HCT116 (cell line): ENCODE measurements at regions not wholly inside any gene's neighbourhood (a gene's known extent, or its start where the extent isn't known, plus 50 kb on each side); places are given as distances from the start of the nearest gene placed in this dataset.

Experiments
- ATAC-seq: fragments of 200-7000 bp; cut with Tn5 transposase; 2 replicates; pipeline ENCODE4 v1.9.1; 2020; ENCODE audit warnings: mild to moderate bottlenecking, moderate library complexity
- BruUV-seq: library from RNA; stranded (reverse); fragments of 400-500 nt; replicated peaks from 2 replicates; lab custom pipeline; 2021; lab: Mats Ljungman, UMichigan
- CTCF ChIA-PET: fragments of 300-600 bp; sonication (Branson Sonifier 250); formaldehyde crosslinking; loops from one replicate; lab custom pipeline; 2021; ENCODE audit warnings: antibody characterized with exemption; lab: Charles Lee
- POLR2A ChIA-PET: fragments of 300-600, 350-600 bp; sonication (Branson Sonifier 250); formaldehyde crosslinking; loops from one replicate; lab custom pipeline; 2021; ENCODE audit warnings: antibody characterized with exemption; lab: Charles Lee
- RAD21 ChIA-PET, 2 experiments: fragments of 300-600 bp; sonication (Branson Sonifier 250); formaldehyde crosslinking; loops; one replicate each; lab custom pipeline; 2023; ENCODE audit warnings: low total read pairs in 2 of 2; ENCODE audit not compliant: uncharacterized antibody in 2 of 2, unreplicated experiment in 2 of 2, low non-redundant PET in 1 of 2; lab: Charles Lee
- DNase-seq: peaks from one replicate; pipeline ENCODE4 v3.0.0-alpha.2; 2010; ENCODE audit warnings: low read depth, low spot score
- H2AFZ ChIP-seq: fragments of 200-600 bp; shearing (Covaris generic), sonication (generic); 2 replicates; pipeline ENCODE4 v1.6.1; 2017; ENCODE audit warnings: low read depth, mixed run types, mixed read lengths, antibody characterized with exemption, low read length; ENCODE audit not compliant: poor library complexity, severe bottlenecking
- H3K27ac ChIP-seq: 2 replicates; pipeline ENCODE4 v1.5.1; 2012; ENCODE audit warnings: low read depth, low read length
- H3K27me3 ChIP-seq: fragments of 200-600 bp; sonication (generic); 2 replicates; pipeline ENCODE4 v1.6.1; 2016; ENCODE audit warnings: mixed run types, low read length, mixed read lengths; ENCODE audit not compliant: insufficient read depth
- H3K36me3 ChIP-seq, 2 experiments: fragments of 200-500 bp in 1 of 2; fragments of 200-600 bp in 1 of 2; sonication (Bioruptor generic) in 1 of 2; sonication (generic) in 1 of 2; 2 replicates each; pipeline versions ENCODE4 v1.5.1 to v1.6.1; 2014 to 2016; ENCODE audit warnings: low read length in 2 of 2, inconsistent platforms in 1 of 2, mixed read lengths in 1 of 2, mixed run types in 1 of 2; ENCODE audit not compliant: insufficient read depth in 2 of 2, control insufficient read depth in 1 of 2
- H3K4me1 ChIP-seq, 2 experiments: fragments of 200-600 bp in 1 of 2; sonication (generic) in 1 of 2; 2 replicates each; pipeline versions ENCODE4 v1.5.1 to v1.6.1; 2012 to 2017; ENCODE audit warnings: low read length in 2 of 2, inconsistent platforms in 1 of 2, mild to moderate bottlenecking in 1 of 2, mixed read lengths in 1 of 2, mixed run types in 1 of 2, moderate library complexity in 1 of 2; ENCODE audit not compliant: insufficient read depth in 2 of 2, control insufficient read depth in 1 of 2
- H3K4me2 ChIP-seq: fragments of 200-600 bp; sonication (generic); 2 replicates; pipeline ENCODE4 v1.6.1; 2017; ENCODE audit warnings: mixed run types, low read length, mixed read lengths
- H3K4me3 ChIP-seq, 2 experiments: fragments of 200-600 bp in 1 of 2; sonication (generic) in 1 of 2; replicated peaks in 1 of 2; 2 replicates each; pipeline ENCODE4 v1.5.1; 2011 to 2016; ENCODE audit warnings: low read length in 2 of 2, control low read depth in 1 of 2, low read depth in 1 of 2, mild to moderate bottlenecking in 1 of 2, mixed read lengths in 1 of 2, mixed run types in 1 of 2
- H3K79me2 ChIP-seq: fragments of 200-600 bp; sonication (generic); 2 replicates; pipeline ENCODE4 v1.6.1; 2017; ENCODE audit warnings: mild to moderate bottlenecking, mixed run types, low read length, moderate library complexity, mixed read lengths; ENCODE audit not compliant: insufficient read depth
- H3K9ac ChIP-seq: fragments of 200-600 bp; sonication (generic); 2 replicates; pipeline ENCODE4 v1.6.1; 2016; ENCODE audit warnings: low read length, mixed read lengths
- H3K9me2 ChIP-seq: fragments of 200-600 bp; sonication (generic), shearing (Covaris generic); 2 replicates; pipeline ENCODE4 v1.6.1; 2017; ENCODE audit warnings: mixed run types, mild to moderate bottlenecking, moderate library complexity; ENCODE audit not compliant: insufficient read depth
- H3K9me3 ChIP-seq, 2 experiments: fragments of 200-500 bp in 1 of 2; fragments of 200-600 bp in 1 of 2; sonication (Bioruptor generic) in 1 of 2; sonication (generic) in 1 of 2; 2 replicates each; pipeline ENCODE4 v1.6.1; 2014 to 2017; ENCODE audit warnings: low read length in 2 of 2, mixed read lengths in 2 of 2, inconsistent platforms in 1 of 2, low read depth in 1 of 2, mild to moderate bottlenecking in 1 of 2, mixed run types in 1 of 2, moderate library complexity in 1 of 2; ENCODE audit not compliant: control insufficient read depth in 1 of 2, insufficient read depth in 1 of 2
- H4K20me1 ChIP-seq: fragments of 200-600 bp; sonication (generic), shearing (Covaris generic); 2 replicates; pipeline ENCODE4 v1.6.1; 2017; ENCODE audit warnings: mixed run types, mild to moderate bottlenecking, moderate library complexity; ENCODE audit not compliant: insufficient read depth
- ATF3 ChIP-seq: IDR thresholded peaks from 2 replicates; pipeline ENCODE4 v1.6.1; 2012
- CBX3 ChIP-seq: IDR thresholded peaks from 2 replicates; pipeline ENCODE4 v1.6.1; 2012; ENCODE audit warnings: low read depth
- CEBPB ChIP-seq: IDR thresholded peaks from 2 replicates; pipeline ENCODE4 v1.6.1; 2012; ENCODE audit warnings: low read depth
- ELF1 ChIP-seq: IDR thresholded peaks from 2 replicates; pipeline ENCODE4 v1.6.1; 2012; ENCODE audit warnings: low read depth, borderline replicate concordance
- JUND ChIP-seq: IDR thresholded peaks from 2 replicates; pipeline ENCODE4 v1.6.1; 2012
- MAX ChIP-seq: IDR thresholded peaks from 2 replicates; pipeline ENCODE4 v1.6.1; 2012
- POLR2A ChIP-seq: IDR thresholded peaks from 2 replicates; pipeline ENCODE4 v1.7.0; 2011; ENCODE audit warnings: borderline replicate concordance; ENCODE audit not compliant: insufficient read depth, insufficient read length; ENCODE audit errors: extremely low read depth
- RAD21 ChIP-seq: IDR thresholded peaks from 2 replicates; pipeline ENCODE4 v1.6.1; 2012; ENCODE audit warnings: low read depth, mild to moderate bottlenecking
- REST ChIP-seq: IDR thresholded peaks from 2 replicates; pipeline ENCODE4 v1.6.1; 2012; ENCODE audit warnings: low read depth
- SP1 ChIP-seq: IDR thresholded peaks from 2 replicates; pipeline ENCODE4 v1.6.1; 2012; ENCODE audit warnings: low read depth
- SRF ChIP-seq: IDR thresholded peaks from 2 replicates; pipeline ENCODE4 v1.6.1; 2012; ENCODE audit warnings: low read depth
- TCF7L2 ChIP-seq: IDR thresholded peaks from 2 replicates; pipeline ENCODE4 v1.7.0; 2011; ENCODE audit warnings: borderline replicate concordance, inconsistent platforms; ENCODE audit not compliant: insufficient read depth, insufficient read length; ENCODE audit errors: extremely low read depth
- YY1 ChIP-seq: IDR thresholded peaks from 2 replicates; pipeline ENCODE4 v1.6.1; 2011; ENCODE audit warnings: low read length, low read depth, moderate library complexity, mild to moderate bottlenecking; ENCODE audit not compliant: insufficient replicate concordance; ENCODE audit errors: extremely low read depth
- ZBTB33 ChIP-seq: IDR thresholded peaks from 2 replicates; pipeline ENCODE4 v1.6.1; 2011; ENCODE audit warnings: mild to moderate bottlenecking, low read length, moderate library complexity; ENCODE audit not compliant: insufficient replicate concordance; ENCODE audit errors: extremely low read depth
- ZFX ChIP-seq: fragments of 450-650 bp; IDR thresholded peaks from 2 replicates; pipeline ENCODE4 v1.6.1; 2017
- ZNF274 ChIP-seq: fragments of 200-500 bp; sonication (Bioruptor generic); IDR thresholded peaks from 2 replicates; pipeline ENCODE4 v1.6.1; 2014; ENCODE audit warnings: mild to moderate bottlenecking, low read depth, low read length, inconsistent platforms
- intact Hi-C: fragments of 100-400 bp; cut with micrococcal nuclease; formaldehyde crosslinking; loops from 2 replicates; pipeline ENCODE4 v1.10.0; 2022

GRCh38 chr15:29570121-29570947 lies 251.9 kb downstream of the TJP1 start:
- no TSS peak for BruUV-seq
- intact Hi-C loops: no loop called here

More at GRCh38 chr15:29570121-29570947, 251.9 kb downstream of the TJP1 start:
- Histone ChIP-seq H3K9me3 (no peaks in the 10 kb centered on the region), H3K79me2 (no peaks in the 10 kb centered on the region), H3K4me1 (peaks cover 7% of the 10 kb centered on the region in 2 experiments; a peak in 3 of 4 replicates), H3K9ac (no peak overlapping the region), H3K4me3 (no peak overlapping the region), H2AFZ (no peak overlapping the region), H3K9me2 (no peaks in the 10 kb centered on the region), H3K4me2 (no peak overlapping the region), H3K36me3 (no peaks in the 10 kb centered on the region), H3K27me3 (peaks cover 9% of the 10 kb centered on the region; the same call in 1 of the 2 replicates), H4K20me1 (no peaks in the 10 kb centered on the region), H3K27ac (no peak overlapping the region)
- POLR2A ChIA-PET: no interaction called here
- CTCF ChIA-PET: interaction anchor here (3.1 kb wide), 1 partner anchor 119 kb away, joined by 9 read pairs; no protein-coding TSS in a partner anchor
- DNase-seq: no peak
- no peak for ATAC-seq
- no peak for TF ChIP-seq REST
- no peak for TF ChIP-seq ZFX
- no peak for TF ChIP-seq ATF3
- no peak for TF ChIP-seq SP1
- TF ChIP-seq YY1: no peak
- TF ChIP-seq POLR2A: no peak
- TF ChIP-seq RAD21: no peak
- no peak for TF ChIP-seq ELF1
- no peak for TF ChIP-seq SRF
- no peak for TF ChIP-seq TCF7L2
- no peak for TF ChIP-seq CBX3
- no peak for TF ChIP-seq CEBPB
- no peak for TF ChIP-seq ZBTB33
- no peak for TF ChIP-seq MAX
- no peak for TF ChIP-seq ZNF274
- TF ChIP-seq JUND: no peak
- RAD21 ChIA-PET: no interaction called here
